ENCODE measurements at regions not wholly inside any gene's neighbourhood (a gene's known extent, or its start where the extent isn't known, plus 50 kb on each side); places are given as distances from the start of the nearest gene placed in this dataset.

DNA sequence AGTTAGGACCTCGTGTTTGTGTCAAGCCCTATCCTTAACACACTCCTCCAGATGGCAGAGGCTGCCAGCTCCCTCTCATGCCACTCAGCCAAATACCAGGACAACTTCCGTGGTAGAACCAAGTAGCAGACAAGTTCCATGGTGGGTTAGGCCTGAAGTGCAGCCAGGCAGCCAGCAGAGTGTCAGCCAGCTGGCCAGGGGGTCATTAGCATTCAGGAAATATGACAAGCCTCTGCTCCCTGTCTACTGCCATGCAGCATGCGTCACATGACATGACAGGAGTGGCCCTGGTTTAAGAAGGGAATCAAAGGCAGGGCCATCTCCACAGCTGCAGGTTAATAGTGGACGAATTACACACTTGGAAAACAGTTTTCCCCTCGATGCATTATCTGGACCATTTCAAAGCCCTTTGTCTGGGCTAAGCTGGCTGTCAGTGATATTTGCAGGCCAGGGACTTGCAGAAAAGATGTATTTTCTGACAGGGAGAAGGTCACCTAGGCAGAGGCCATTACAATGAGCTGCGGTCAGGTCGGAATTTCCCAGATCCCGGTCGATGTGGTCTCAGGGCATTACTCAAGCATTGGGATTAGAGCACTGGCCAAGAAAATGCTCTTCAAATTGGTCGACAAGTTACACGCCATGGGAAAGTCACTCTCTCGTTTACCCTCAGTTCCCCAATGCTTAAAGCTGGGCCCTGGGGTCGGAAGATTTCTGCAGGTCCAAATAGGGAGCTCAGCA, 461.7 kb upstream of the CADM1 start:
- H3K27ac ChIP-seq: peak overlapping the region; percentile 43; the same call in 1 of the 2 replicates
- H3K36me3 ChIP-seq: no peaks in the 10 kb centered on the region
- peaks cover 21% of the 10 kb centered on the region for H3K4me1 ChIP-seq (replicated peaks)
- H3K27me3 ChIP-seq (replicated peaks): no peaks in the 10 kb centered on the region
- DNase-seq (ENCODE audit: low read depth in 1 of 2, low spot score in 2 of 2): peak; percentile 50 to 52
- H3K4me3 ChIP-seq: no peak overlapping the region
- H3K9me3 ChIP-seq (replicated peaks): no peaks in the 10 kb centered on the region

DNA sequence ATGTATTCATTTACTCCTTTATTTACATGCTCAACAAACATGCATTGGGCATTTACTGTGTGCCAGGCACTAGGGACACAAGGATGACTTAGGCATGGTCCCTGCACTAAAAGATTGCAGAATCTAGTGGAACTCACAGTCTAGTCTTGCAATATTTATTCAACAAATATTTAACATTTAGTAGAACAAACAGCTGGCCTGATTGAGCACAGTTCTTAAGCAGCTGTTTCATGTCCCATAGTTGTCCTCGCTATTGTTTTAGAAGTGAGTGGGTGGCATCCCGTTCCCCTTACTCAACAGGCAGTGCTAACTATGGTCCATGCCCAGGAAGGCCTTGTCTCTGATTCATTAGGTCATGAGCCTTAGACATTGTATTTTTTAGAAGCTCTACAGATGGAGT, 459.9 kb upstream of the CADM1 start:
- no peak overlapping the region for H3K4me3 ChIP-seq
- H3K27me3 ChIP-seq (replicated peaks): no peaks in the 10 kb centered on the region
- peaks cover 21% of the 10 kb centered on the region for H3K4me1 ChIP-seq (replicated peaks)
- peak in 1 of 2 experiments; percentile 1 for DNase-seq (ENCODE audit: low read depth in 1 of 2, low spot score in 2 of 2)
- no peak overlapping the region for H3K27ac ChIP-seq
- no peaks in the 10 kb centered on the region for H3K9me3 ChIP-seq (replicated peaks)
- no peaks in the 10 kb centered on the region for H3K36me3 ChIP-seq

DNA sequence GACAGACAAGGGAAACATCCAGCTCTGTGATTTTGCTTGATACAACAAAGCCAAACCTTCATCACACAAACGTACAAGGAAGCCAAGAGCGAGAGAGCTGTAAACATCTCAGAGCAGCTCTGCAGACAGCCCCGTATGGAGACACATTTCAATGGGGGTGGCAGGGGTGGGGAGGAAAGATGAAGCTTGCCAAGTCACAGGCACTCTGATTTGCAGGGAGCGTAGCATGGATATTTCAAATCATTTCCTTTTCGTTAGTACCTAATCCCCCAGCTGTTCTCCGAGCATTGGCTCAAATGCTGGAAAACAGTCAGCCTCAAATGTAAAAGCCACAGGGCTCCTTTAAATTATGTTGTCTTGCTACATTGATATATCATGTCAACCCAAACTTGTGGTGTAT, 458.9 kb upstream of the CADM1 start:
- Histone ChIP-seq H3K4me1 (replicated peaks) (peaks cover 21% of the 10 kb centered on the region), H3K36me3 (no peaks in the 10 kb centered on the region), H3K27me3 (replicated peaks) (no peaks in the 10 kb centered on the region), H3K27ac (no peak overlapping the region), H3K4me3 (no peak overlapping the region), H3K9me3 (replicated peaks) (no peaks in the 10 kb centered on the region)
- DNase-seq (ENCODE audit: low read depth in 1 of 2, low spot score in 2 of 2): no peak

DNA sequence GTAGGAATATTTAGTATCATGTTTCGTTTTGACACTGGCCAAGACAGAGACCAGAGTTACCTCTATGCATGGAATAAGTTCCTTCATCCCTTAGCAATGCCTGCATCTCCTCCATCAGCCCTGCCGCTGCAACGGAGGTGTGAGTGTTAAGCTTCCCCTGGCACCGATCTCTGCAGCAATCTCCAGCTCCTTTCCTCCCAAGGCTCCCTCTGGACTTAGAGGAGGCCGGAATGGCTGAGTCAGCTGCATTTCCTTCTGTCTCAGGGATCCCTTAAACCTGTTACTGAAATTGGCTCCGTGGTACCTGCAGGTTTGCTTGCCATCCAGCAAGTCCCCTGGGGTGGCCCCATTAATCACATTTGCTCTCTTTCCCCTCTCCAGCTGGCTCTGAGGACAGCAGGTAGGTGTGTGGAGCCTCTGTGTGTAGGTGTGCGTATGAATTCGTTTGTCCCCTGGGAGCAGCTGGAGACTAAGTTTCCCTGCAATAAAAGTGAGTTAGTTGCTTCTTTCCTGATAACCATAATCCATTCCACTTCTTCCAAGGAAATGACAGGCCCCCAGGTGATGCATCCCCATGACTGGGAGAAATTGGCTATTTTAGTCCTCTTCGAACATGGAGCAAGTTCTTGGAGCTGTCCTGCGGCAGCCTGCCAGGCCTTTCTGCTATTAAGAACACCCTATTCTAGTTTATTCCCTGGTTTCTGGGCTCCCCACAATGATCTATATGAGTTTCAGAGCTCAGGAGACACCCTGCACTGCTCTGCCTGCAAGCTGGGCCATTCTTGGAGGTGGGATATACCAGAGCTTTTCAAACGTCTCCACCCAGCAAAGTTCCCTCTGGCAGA, 457.2 kb upstream of the CADM1 start:
- H3K27ac ChIP-seq: no peak overlapping the region
- H3K9me3 ChIP-seq (replicated peaks): no peaks in the 10 kb centered on the region
- H3K27me3 ChIP-seq (replicated peaks): no peaks in the 10 kb centered on the region
- H3K4me3 ChIP-seq: no peak overlapping the region
- no peak for DNase-seq (ENCODE audit: low read depth in 1 of 2, low spot score in 2 of 2)
- peaks cover 17% of the 10 kb centered on the region for H3K4me1 ChIP-seq (replicated peaks)
- H3K36me3 ChIP-seq: no peaks in the 10 kb centered on the region

DNA sequence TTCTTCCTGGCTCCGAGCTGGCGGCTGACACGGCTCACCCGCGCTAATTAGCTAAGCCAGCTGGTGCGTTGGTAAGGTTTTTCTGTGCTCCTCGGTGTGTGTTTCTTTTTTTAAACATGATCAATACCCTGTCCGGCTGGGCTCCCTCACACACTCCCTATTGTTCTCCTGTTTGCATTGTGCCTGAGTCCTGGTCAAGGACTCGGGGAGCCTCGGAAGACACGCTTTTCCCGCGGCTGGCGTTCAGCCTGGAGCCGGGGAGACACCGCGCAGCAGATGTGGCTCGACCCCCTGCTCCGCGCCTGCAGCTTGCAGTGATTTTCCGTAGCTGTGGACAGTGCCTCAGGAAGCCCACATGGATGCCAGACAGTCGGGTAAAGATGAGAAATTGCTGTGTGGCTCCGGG, 454.9 kb upstream of the CADM1 start:
- Histone ChIP-seq H3K4me3 (no peak overlapping the region), H3K9me3 (replicated peaks) (no peaks in the 10 kb centered on the region), H3K36me3 (no peaks in the 10 kb centered on the region), H3K27me3 (replicated peaks) (no peaks in the 10 kb centered on the region), H3K27ac (no peak overlapping the region), H3K4me1 (replicated peaks) (0 out of 2 replicates have a peak, but pooled peaks cover 3% of the 10 kb centered on the region)
- no peak for DNase-seq (ENCODE audit: low read depth in 1 of 2, low spot score in 2 of 2)

DNA sequence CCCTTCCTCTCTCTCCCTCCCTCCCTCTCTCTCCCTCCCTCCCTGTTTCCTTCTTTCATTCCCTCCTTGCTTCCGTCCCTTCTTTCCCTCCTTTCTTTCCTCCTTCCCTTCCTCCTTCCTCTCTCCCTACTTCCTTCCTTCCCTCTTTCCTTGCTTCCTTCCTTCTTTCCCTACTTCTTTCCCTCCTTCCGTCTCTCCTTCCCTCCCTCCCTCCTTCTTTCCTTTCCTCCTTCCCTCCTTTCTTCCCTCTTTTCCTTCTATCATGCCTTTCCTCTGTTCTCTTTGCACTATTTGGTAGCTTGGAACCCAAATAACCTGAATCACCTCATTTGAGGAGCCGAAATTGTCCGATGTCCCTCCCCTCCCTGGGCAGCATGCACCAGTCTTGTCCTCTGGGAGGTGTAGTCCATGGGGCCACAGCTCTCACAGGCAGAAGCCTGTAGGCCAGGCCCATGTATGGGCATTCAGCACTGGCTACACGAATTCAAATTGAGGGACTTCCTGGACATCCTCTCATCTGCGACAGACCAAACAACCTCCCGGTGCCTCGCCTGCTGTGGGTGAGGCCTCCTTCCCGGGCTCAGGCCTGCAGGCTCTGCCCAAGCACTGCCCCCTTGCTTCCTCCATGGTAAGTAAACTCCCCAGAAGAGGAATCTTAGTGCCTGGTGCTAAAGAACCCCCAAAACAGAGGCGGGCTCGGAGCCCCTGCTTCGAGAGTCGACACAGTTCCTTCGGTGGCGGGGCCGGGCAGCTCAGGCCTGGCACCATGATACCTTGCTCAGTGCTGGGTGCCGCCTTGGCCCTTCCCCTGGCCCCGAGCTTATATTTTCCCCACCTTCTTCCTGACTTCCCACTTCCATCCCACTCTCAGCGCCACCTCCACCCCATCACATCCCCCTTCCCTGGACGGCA, 454.1 kb upstream of the CADM1 start:
- H3K4me3 ChIP-seq: no peak overlapping the region
- no peaks in the 10 kb centered on the region for H3K36me3 ChIP-seq
- no peak overlapping the region for H3K27ac ChIP-seq
- no peaks in the 10 kb centered on the region for H3K27me3 ChIP-seq (replicated peaks)
- DNase-seq (ENCODE audit: low read depth in 1 of 2, low spot score in 2 of 2): no peak
- H3K9me3 ChIP-seq (replicated peaks): no peaks in the 10 kb centered on the region
- no peaks in the 10 kb centered on the region for H3K4me1 ChIP-seq (replicated peaks)

DNA sequence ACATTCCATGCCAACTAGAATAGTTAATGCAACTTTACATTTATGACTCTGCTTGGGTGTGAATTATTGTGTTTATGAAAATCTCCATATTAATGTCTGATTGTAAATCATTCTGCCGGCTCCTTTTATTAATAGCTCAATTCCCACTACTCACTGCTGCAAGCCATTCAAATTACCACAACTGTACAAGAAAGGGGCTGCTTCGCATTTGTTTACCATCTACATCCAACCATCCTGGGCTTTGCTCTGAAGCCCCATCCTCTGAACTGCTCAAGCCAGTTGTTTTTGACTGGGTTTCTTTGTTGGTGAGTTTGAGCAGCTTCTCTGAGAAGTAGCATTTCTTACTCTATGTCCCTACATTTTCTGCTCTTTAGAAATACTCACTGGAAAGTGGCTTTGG, 451.6 kb upstream of the CADM1 start:
- H3K36me3 ChIP-seq: no peaks in the 10 kb centered on the region
- no peak for DNase-seq (ENCODE audit: low read depth in 1 of 2, low spot score in 2 of 2)
- H3K9me3 ChIP-seq (replicated peaks): no peaks in the 10 kb centered on the region
- no peaks in the 10 kb centered on the region for H3K27me3 ChIP-seq (replicated peaks)
- H3K4me3 ChIP-seq: no peak overlapping the region
- H3K4me1 ChIP-seq (replicated peaks): no peaks in the 10 kb centered on the region
- no peak overlapping the region for H3K27ac ChIP-seq

DNA sequence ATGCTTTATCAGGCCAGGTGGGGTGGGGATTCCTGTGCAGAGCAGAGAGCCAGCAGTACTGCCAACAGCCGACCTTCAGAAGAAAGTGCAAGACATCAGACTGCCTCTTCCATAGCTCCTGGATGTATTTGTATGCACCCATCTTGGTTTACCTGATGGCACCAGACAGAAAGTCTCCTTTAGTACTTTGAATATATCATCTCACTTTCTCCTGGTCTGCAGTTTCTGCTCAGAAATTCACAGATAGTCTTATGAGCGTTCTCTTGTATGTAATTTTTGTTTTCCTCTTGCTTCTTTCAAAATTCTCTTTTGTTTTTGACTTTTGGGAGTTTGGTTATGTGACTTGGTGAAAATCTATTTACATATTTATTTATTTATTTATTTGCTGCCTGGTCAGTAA, 446.4 kb upstream of the CADM1 start:
- H3K36me3 ChIP-seq: no peaks in the 10 kb centered on the region
- DNase-seq (ENCODE audit: low read depth in 1 of 2, low spot score in 2 of 2): no peak
- H3K9me3 ChIP-seq (replicated peaks): no peaks in the 10 kb centered on the region
- H3K4me1 ChIP-seq (replicated peaks): no peaks in the 10 kb centered on the region
- no peak overlapping the region for H3K4me3 ChIP-seq
- no peak overlapping the region for H3K27ac ChIP-seq
- no peaks in the 10 kb centered on the region for H3K27me3 ChIP-seq (replicated peaks)

DNA sequence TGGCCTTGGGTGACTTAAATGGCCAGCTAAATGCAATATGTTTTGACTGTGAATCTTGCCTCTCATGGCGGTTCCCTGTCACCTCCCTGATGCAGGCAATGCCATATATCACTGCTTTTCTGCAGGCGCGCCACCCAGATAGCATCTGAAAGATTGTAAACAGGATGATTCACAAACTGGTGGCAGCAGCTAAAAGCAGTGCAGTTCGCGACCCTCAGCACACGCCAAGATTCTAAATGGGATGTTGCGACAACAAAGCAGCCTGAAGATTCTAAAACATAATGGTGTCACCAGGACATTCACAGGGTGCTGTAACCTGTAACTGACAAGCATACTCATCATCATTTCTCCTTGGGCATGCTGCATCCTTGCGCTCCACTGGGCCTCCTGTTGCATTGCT, 440.4 kb upstream of the CADM1 start:
- Histone ChIP-seq H3K4me1 (replicated peaks) (peaks cover 30% of the 10 kb centered on the region), H3K36me3 (no peaks in the 10 kb centered on the region), H3K27ac (no peak overlapping the region), H3K27me3 (replicated peaks) (no peaks in the 10 kb centered on the region), H3K4me3 (no peak overlapping the region), H3K9me3 (replicated peaks) (no peaks in the 10 kb centered on the region)
- no peak for DNase-seq (ENCODE audit: low read depth in 1 of 2, low spot score in 2 of 2)

DNA sequence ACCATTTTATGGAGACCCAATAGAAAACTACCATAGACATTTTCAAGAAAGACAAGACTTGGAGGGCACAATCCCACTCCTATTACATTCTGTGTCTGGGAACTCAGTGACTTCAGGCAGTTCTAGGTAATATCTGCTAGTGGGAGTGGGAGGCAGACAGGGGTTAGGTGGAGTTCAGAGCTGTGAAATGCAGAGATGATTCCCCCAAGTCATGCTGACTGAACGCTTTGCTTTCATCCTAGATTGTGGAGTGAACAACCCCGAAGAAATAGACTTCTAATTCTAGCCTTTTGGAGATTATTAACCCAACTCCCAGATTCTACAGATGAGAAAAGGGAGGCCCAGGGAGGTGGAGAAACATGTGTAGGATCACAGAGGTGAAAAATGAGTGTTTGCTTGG, 437.8 kb upstream of the CADM1 start:
- Histone ChIP-seq H3K27ac (peak overlapping the region; percentile 69), H3K36me3 (no peaks in the 10 kb centered on the region), H3K4me3 (no peak overlapping the region), H3K4me1 (replicated peaks) (peaks cover 30% of the 10 kb centered on the region), H3K27me3 (replicated peaks) (no peaks in the 10 kb centered on the region), H3K9me3 (replicated peaks) (no peaks in the 10 kb centered on the region)
- DNase-seq (ENCODE audit: low read depth in 1 of 2, low spot score in 2 of 2): no peak

DNA sequence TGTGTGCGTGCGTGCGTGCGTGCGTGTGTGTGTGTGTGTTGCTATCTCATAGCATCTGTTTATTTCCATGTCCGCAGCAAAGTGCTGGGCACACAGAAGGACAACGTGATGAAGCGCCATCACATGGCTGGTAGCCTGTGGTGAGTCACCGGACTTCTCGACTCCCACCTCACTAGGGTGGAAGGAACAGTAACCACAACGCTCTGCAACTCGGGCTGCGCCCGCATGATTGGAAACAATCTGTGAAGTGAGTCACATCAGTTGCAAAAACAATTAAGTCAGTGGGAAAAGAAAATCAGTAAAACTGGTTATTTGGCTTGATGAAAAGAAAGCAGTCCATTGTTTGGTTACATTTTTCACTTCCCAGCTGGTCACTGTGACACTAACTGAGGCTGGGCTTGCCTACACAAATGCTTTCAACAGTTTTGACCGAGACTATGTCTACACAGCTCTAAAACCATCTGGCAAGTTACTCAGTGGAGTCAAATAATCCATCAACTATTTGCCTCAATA, 437.3 kb upstream of the CADM1 start:
- DNase-seq (ENCODE audit: low read depth in 1 of 2, low spot score in 2 of 2): peak; percentile 89 to 90

DNA sequence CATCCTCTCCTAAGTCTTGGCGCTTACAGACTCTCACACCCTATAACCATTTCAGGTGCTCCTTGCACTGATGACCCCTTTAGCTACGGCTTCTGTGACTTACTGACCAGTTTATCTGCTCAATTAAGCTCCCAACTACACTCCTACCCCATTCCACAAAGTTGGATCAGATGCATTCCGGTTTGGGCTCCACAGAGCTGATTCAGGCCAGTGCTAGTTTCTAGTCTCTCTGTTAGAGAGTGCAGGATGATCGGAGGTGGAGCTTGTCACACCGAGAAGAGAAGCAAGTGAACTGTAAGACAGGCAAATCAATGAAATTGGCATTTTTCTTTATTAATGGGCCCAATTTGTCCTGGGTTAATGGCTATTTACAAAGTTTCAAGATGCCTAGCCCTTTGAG, 436.8 kb upstream of the CADM1 start:
- Histone ChIP-seq H3K36me3 (no peaks in the 10 kb centered on the region), H3K9me3 (replicated peaks) (no peaks in the 10 kb centered on the region), H3K27ac (peak overlapping the region; percentile 77), H3K4me1 (replicated peaks) (peaks cover 30% of the 10 kb centered on the region), H3K4me3 (no peak overlapping the region), H3K27me3 (replicated peaks) (no peaks in the 10 kb centered on the region)
- DNase-seq (ENCODE audit: low read depth in 1 of 2, low spot score in 2 of 2): no peak

More for the DNA sequence above, 437.3 kb upstream of the CADM1 start:
- H3K27me3 ChIP-seq (replicated peaks): no peaks in the 10 kb centered on the region
- peaks cover 30% of the 10 kb centered on the region for H3K4me1 ChIP-seq (replicated peaks)
- no peak overlapping the region for H3K4me3 ChIP-seq
- H3K36me3 ChIP-seq: no peaks in the 10 kb centered on the region
- peak overlapping the region; percentile 77 for H3K27ac ChIP-seq
- H3K9me3 ChIP-seq (replicated peaks): no peaks in the 10 kb centered on the region

DNA sequence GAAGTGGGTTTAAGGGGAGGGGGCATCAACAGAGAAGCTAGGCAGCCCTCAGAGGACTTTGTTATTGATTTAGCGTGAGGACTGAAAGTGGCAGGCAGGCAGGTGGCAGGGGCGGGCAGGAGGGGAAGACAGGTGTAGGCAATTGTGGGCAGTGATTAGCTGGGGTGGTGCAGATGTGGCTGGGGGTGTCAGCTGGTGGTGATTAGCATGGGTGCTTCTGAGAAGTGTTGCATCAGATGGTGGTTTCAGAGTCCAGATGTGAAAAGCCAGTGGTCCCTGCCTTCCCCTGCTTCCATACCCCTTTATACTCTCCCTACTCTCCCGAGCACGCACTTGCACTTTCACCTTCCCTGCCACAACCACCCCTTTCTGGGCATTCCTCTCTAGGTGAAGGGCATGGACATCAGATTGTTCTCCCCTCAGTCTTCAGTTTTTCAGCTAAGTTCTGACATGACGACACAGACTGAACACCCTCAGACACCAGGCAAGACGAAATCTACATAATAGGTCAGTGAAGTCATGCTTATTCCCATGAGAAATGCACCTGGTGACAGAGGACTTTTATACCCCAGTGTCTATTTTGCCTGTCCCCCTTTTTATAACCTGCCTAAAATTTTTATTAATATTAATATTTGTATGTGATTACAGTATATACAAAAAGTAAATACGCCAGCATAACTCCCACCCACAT, 435.7 kb upstream of the CADM1 start:
- Histone ChIP-seq H3K27me3 (replicated peaks) (no peaks in the 10 kb centered on the region), H3K36me3 (no peaks in the 10 kb centered on the region), H3K4me3 (no peak overlapping the region)

More for the DNA sequence above, 435.7 kb upstream of the CADM1 start:
- no peak for DNase-seq (ENCODE audit: low read depth in 1 of 2, low spot score in 2 of 2)
- Histone ChIP-seq H3K27ac (no peak overlapping the region), H3K9me3 (replicated peaks) (no peaks in the 10 kb centered on the region), H3K4me1 (replicated peaks) (peaks cover 28% of the 10 kb centered on the region)

Data from SJSA1 (cell line).